Keratinocyte (primary cell): ENCODE measurements at regions not wholly inside any gene's neighbourhood (a gene's known extent, or its start where the extent isn't known, plus 50 kb on each side); places are given as distances from the start of the nearest gene placed in this dataset.

Source experiments
- DNase-seq: peaks from one replicate; pipeline ENCODE4 v3.0.0-alpha.2; 2011; ENCODE audit warnings: low read depth, missing footprints, low spot score
- FAIRE-seq: peaks from 2 replicates; lab custom pipeline; 2011; peaks lifted over from hg19 to GRCh38; lab: Jason Lieb, UNC
- H2AFZ ChIP-seq: 2 replicates; pipeline ENCODE4 v1.6.0; 2012; ENCODE audit warnings: low read length, control low read depth, inconsistent platforms; ENCODE audit not compliant: control insufficient read depth
- H3K27ac ChIP-seq: 2 replicates; pipeline ENCODE4 v1.5.1; 2011; ENCODE audit warnings: low read length; ENCODE audit not compliant: control insufficient read depth, insufficient read depth
- H3K27me3 ChIP-seq: 3 replicates; pipeline ENCODE4 v1.6.0; 2011; ENCODE audit warnings: low read length; ENCODE audit not compliant: control insufficient read depth, insufficient read depth; ENCODE audit errors: extremely low read depth
- H3K36me3 ChIP-seq, 2 experiments: 2 replicates in 1 of 2; 3 replicates in 1 of 2; pipeline ENCODE4 v1.5.1; 2011; ENCODE audit warnings: low read length in 2 of 2, mild to moderate bottlenecking in 1 of 2; ENCODE audit not compliant: control insufficient read depth in 2 of 2, insufficient read depth in 2 of 2; ENCODE audit errors: extremely low read depth in 1 of 2
- H3K4me1 ChIP-seq: 3 replicates; pipeline ENCODE4 v1.5.1; 2011; ENCODE audit warnings: low read length; ENCODE audit not compliant: control insufficient read depth, insufficient read depth; ENCODE audit errors: extremely low read depth
- H3K4me2 ChIP-seq: 3 replicates; pipeline ENCODE4 v1.6.0; 2011; ENCODE audit warnings: low read depth, low read length; ENCODE audit not compliant: control insufficient read depth, insufficient read depth; ENCODE audit errors: extremely low read depth
- H3K4me3 ChIP-seq, 3 experiments: fragments of 200-600 bp in 1 of 3; sonication (generic) in 1 of 3; 2 replicates in 2 of 3; 3 replicates in 1 of 3; pipeline ENCODE4 v1.5.1; 2011 to 2016; ENCODE audit warnings: low read length in 3 of 3, mild to moderate bottlenecking in 3 of 3, control low read depth in 2 of 3, inconsistent platforms in 1 of 3, low read depth in 1 of 3, mixed read lengths in 1 of 3, mixed run types in 1 of 3, moderate library complexity in 1 of 3; ENCODE audit not compliant: control insufficient read depth in 2 of 3, insufficient read depth in 2 of 3; ENCODE audit errors: extremely low read depth in 1 of 3
- H3K79me2 ChIP-seq: 2 replicates; pipeline ENCODE4 v1.6.0; 2012; ENCODE audit warnings: low read length; ENCODE audit not compliant: control insufficient read depth, insufficient read depth
- H3K9ac ChIP-seq: 3 replicates; pipeline ENCODE4 v1.6.0; 2011; ENCODE audit warnings: low read length; ENCODE audit not compliant: control insufficient read depth, insufficient read depth; ENCODE audit errors: extremely low read depth
- H3K9me1 ChIP-seq: 3 replicates; pipeline ENCODE4 v1.6.0; 2011; ENCODE audit warnings: low read length; ENCODE audit not compliant: control insufficient read depth, insufficient read depth; ENCODE audit errors: extremely low read depth
- H3K9me3 ChIP-seq: 2 replicates; pipeline ENCODE4 v1.5.1; 2012; ENCODE audit warnings: low read depth, low read length; ENCODE audit not compliant: control insufficient read depth
- H4K20me1 ChIP-seq: 3 replicates; pipeline ENCODE4 v1.6.0; 2011; ENCODE audit warnings: low read length; ENCODE audit not compliant: control insufficient read depth, insufficient read depth; ENCODE audit errors: extremely low read depth
- CTCF ChIP-seq, 3 experiments: IDR thresholded peaks in 1 of 3; conservative IDR thresholded peaks in 1 of 3; optimal IDR thresholded peaks in 1 of 3; 2 replicates in 2 of 3; 3 replicates in 1 of 3; pipeline versions ENCODE3 to v1.5.1; 2011; ENCODE audit warnings: low read length in 3 of 3, mild to moderate bottlenecking in 3 of 3, moderate library complexity in 2 of 3, control low read depth in 1 of 3, inconsistent platforms in 1 of 3; ENCODE audit not compliant: insufficient read depth in 2 of 3; ENCODE audit errors: extremely low read depth in 1 of 3
- EZH2 ChIP-seq: IDR thresholded peaks from one replicate; pipeline ENCODE4 v1.6.1; 2012; ENCODE audit warnings: inconsistent platforms, mild to moderate bottlenecking, low read length, moderate library complexity
- dilution Hi-C: fragments of 300-500 bp; cut with MboI; formaldehyde crosslinking; loops from one replicate; pipeline ENCODE4 v1.7.0; 2020; ENCODE audit warnings: low sequenced_read_pairs; ENCODE audit not compliant: extremely low pct_ligation_motif_present

DNA sequence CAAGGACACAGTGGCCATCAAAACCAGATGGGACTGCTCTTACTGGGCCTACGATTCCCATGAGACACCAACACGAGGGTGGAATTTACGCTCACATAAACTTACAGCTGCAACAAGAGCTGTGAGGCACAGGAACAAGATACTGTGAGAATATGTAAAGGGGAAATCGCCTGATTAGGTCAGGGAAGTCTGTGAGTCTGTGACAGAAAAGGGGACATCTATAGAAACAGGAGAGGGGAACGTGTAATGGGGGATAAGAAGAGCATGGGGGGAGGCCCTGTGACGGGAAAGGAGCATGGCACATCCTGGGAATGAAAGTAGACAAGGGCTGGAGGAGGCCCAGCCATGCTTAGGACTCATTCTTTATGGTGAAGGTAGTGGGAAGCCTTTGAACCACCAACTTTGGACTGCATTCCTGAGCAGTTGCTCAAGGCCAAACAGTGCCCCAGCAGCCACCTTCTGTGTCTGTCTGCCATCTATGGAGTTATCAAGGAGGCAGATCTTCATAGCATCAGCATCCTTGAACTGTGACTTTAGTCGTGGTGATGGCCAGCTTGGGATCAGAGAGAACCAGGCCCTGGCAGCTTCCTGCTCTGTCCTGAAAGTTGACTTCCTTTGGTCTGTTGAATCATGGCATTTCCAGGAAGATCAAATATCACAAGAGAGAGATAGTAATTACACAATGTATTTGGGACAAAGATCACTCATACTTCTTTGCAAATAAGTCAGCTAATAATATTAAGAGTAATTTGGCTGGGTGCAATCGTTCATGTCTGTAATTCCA is 87.9 kb upstream of the FAM169A start:
- Histone ChIP-seq H3K4me2 (peak overlapping the region; percentile 64), H3K9me1 (no peaks in the 10 kb centered on the region), H3K27ac (peak overlapping the region; percentile 63), H3K4me3 (no peak overlapping the region), H3K79me2 (no peaks in the 10 kb centered on the region), H3K27me3 (no peaks in the 10 kb centered on the region), H2AFZ (peak overlapping the region; percentile 78), H3K36me3 (no peaks in the 10 kb centered on the region), H3K9ac (no peak overlapping the region), H3K9me3 (no peaks in the 10 kb centered on the region), H3K4me1 (peaks cover 49% of the 10 kb centered on the region), H4K20me1 (no peaks in the 10 kb centered on the region)
- dilution Hi-C loops, result no loop called here
- peak; percentile 96 for FAIRE-seq
- DNase-seq, result no peak
- TF ChIP-seq EZH2 (no peak), CTCF (optimal IDR thresholded peaks at IDR 0.05 in 1 of 3, IDR thresholded peaks at IDR 0.05 in 1 of 3, conservative IDR thresholded peaks at IDR 0.05 in 1 of 3; ENCODE audit: extremely low read depth in 1 of 3, insufficient read depth in 2 of 3, low read length in 3 of 3) (peak in 1 of 3 experiments; percentile 4)

GRCh38 chr5:74953554-74953936 is 87.4 kb upstream of the FAM169A start:
- H3K9me1 ChIP-seq, result no peaks in the 10 kb centered on the region
- H3K9ac ChIP-seq, result no peak overlapping the region
- H3K4me1 ChIP-seq, result peaks cover 49% of the 10 kb centered on the region
- H3K27me3 ChIP-seq, result no peaks in the 10 kb centered on the region
- no peaks in the 10 kb centered on the region for H3K79me2 ChIP-seq
- no peaks in the 10 kb centered on the region for H3K36me3 ChIP-seq
- dilution Hi-C loops, result no loop called here
- H3K4me2 ChIP-seq, result peak overlapping the region; percentile 22
- H3K4me3 ChIP-seq, result no peak overlapping the region
- FAIRE-seq (no peak), DNase-seq (no peak)
- no peaks in the 10 kb centered on the region for H4K20me1 ChIP-seq
- H3K27ac ChIP-seq, result peak overlapping the region; percentile 63
- no peak for TF ChIP-seq EZH2
- TF ChIP-seq CTCF (optimal IDR thresholded peaks at IDR 0.05 in 1 of 3, IDR thresholded peaks at IDR 0.05 in 1 of 3, conservative IDR thresholded peaks at IDR 0.05 in 1 of 3; ENCODE audit: extremely low read depth in 1 of 3, insufficient read depth in 2 of 3, low read length in 3 of 3), result no peak
- H2AFZ ChIP-seq, result peak overlapping the region; percentile 78
- no peaks in the 10 kb centered on the region for H3K9me3 ChIP-seq
